ENCODE measurements at regions not wholly inside any gene's neighbourhood (a gene's known extent, or its start where the extent isn't known, plus 50 kb on each side); places are given as distances from the start of the nearest gene placed in this dataset.

DNA sequence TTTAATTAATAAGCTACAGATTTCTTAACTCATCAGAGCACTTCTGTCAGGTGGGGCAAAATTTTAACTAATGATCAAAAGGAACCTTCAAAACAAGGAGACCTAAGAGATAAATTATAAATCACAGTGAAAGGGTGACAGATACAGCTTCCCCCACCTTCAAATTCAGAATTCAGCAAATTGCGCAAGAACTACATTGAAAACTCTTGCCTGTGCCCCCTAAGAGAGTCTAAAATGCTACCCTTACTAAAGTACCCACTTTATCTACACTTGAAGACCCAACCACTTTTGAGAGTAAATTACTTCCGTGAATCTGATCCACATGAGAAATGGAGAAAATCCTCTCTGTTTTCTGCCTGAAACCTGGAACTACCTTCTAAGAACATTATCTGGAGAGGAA, 324.9 kb downstream of the PAX3 start:
- TF ChIP-seq, protein P1, sequence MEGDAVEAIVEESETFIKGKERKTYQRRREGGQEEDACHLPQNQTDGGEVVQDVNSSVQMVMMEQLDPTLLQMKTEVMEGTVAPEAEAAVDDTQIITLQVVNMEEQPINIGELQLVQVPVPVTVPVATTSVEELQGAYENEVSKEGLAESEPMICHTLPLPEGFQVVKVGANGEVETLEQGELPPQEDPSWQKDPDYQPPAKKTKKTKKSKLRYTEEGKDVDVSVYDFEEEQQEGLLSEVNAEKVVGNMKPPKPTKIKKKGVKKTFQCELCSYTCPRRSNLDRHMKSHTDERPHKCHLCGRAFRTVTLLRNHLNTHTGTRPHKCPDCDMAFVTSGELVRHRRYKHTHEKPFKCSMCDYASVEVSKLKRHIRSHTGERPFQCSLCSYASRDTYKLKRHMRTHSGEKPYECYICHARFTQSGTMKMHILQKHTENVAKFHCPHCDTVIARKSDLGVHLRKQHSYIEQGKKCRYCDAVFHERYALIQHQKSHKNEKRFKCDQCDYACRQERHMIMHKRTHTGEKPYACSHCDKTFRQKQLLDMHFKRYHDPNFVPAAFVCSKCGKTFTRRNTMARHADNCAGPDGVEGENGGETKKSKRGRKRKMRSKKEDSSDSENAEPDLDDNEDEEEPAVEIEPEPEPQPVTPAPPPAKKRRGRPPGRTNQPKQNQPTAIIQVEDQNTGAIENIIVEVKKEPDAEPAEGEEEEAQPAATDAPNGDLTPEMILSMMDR (IDR thresholded peaks at IDR 0.05; ENCODE audit: poor library complexity) = no peak
- TF ChIP-seq EZH2phosphoT487 (IDR thresholded peaks at IDR 0.05; ENCODE audit: low read depth, severe bottlenecking, unreplicated experiment) = no peak
- no peak for TF ChIP-seq EZH2 (IDR thresholded peaks at IDR 0.05; ENCODE audit: borderline replicate concordance)
